GM12892 (cell line): ENCODE measurements at regions not wholly inside any gene's neighbourhood (a gene's known extent, or its start where the extent isn't known, plus 50 kb on each side); places are given as distances from the start of the nearest gene placed in this dataset.

Experiments
- DNase-seq: peaks from one replicate; pipeline ENCODE4 v3.0.0; 2011; ENCODE audit not compliant: insufficient read length
- FAIRE-seq: peaks from 2 replicates; lab custom pipeline; 2011; peaks lifted over from hg19 to GRCh38; lab: Jason Lieb, UNC
- POLR2A ChIP-seq: IDR thresholded peaks from 2 replicates; pipeline ENCODE4 v1.6.1; 2011; ENCODE audit warnings: low read depth, low read length, control low read depth
- POLR2AphosphoS5 ChIP-seq: IDR thresholded peaks from 2 replicates; pipeline ENCODE4 v1.6.1; 2011; ENCODE audit warnings: low read depth, low read length, control low read depth
- TAF1 ChIP-seq: IDR thresholded peaks from 2 replicates; pipeline ENCODE4 v1.6.1; 2011; ENCODE audit warnings: low read depth, mild to moderate bottlenecking, control low read depth, low read length, borderline replicate concordance

GRCh38 chrX:22629105-22629725, 356.5 kb downstream of the CBLL2 start:
- TF ChIP-seq POLR2AphosphoS5 (no peak), POLR2A (no peak), TAF1 (no peak)
- no peak for FAIRE-seq

GRCh38 chrX:22634083-22634482, 361.4 kb downstream of the CBLL2 start:
- FAIRE-seq (no peak), DNase-seq (no peak)
- TF ChIP-seq POLR2A (no peak), POLR2AphosphoS5 (no peak), TAF1 (no peak)

More at GRCh38 chrX:22629105-22629725, 356.5 kb downstream of the CBLL2 start:
- no peak for DNase-seq

GRCh38 chrX:22634751-22635150, 362.0 kb downstream of the CBLL2 start:
- TF ChIP-seq POLR2AphosphoS5 = no peak
- TF ChIP-seq TAF1 = no peak
- TF ChIP-seq POLR2A = no peak
- FAIRE-seq = no peak

GRCh38 chrX:22648281-22648680, 351.5 kb upstream of the DDX53 start:
- TF ChIP-seq TAF1 (no peak), POLR2A (no peak), POLR2AphosphoS5 (no peak)
- FAIRE-seq = no peak
- no peak for DNase-seq

More at GRCh38 chrX:22634751-22635150, 362.0 kb downstream of the CBLL2 start:
- DNase-seq = no peak

GRCh38 chrX:22650691-22651090, 349.1 kb upstream of the DDX53 start:
- DNase-seq = no peak
- TF ChIP-seq TAF1 = no peak
- FAIRE-seq = no peak

GRCh38 chrX:22652596-22652995, 347.2 kb upstream of the DDX53 start:
- FAIRE-seq (no peak), DNase-seq (no peak)
- TF ChIP-seq TAF1 (no peak), POLR2A (no peak), POLR2AphosphoS5 (no peak)

- DNase-seq (no peak), FAIRE-seq (no peak)
- TF ChIP-seq TAF1 (no peak), POLR2AphosphoS5 (no peak), POLR2A (no peak)
Measured at GRCh38 chrX:22660756-22661155, 339.0 kb upstream of the DDX53 start.

- FAIRE-seq (no peak), DNase-seq (no peak)
- TF ChIP-seq POLR2AphosphoS5 (no peak), TAF1 (no peak), POLR2A (no peak)
Measured at GRCh38 chrX:22662776-22663175, 337.0 kb upstream of the DDX53 start.

- no peak for FAIRE-seq
- DNase-seq = no peak
- TF ChIP-seq POLR2A (no peak), POLR2AphosphoS5 (no peak), TAF1 (no peak)
Measured at GRCh38 chrX:22664826-22665225, 334.9 kb upstream of the DDX53 start.

GRCh38 chrX:22665818-22666217, 333.9 kb upstream of the DDX53 start:
- DNase-seq = no peak
- no peak for FAIRE-seq
- TF ChIP-seq POLR2AphosphoS5 (no peak), TAF1 (no peak), POLR2A (no peak)

- FAIRE-seq = no peak
Measured at GRCh38 chrX:22666441-22666840, 333.3 kb upstream of the DDX53 start.

GRCh38 chrX:22674932-22675331, 324.8 kb upstream of the DDX53 start:
- FAIRE-seq (no peak), DNase-seq (no peak)
- no peak for TF ChIP-seq POLR2AphosphoS5
- no peak for TF ChIP-seq POLR2A
- no peak for TF ChIP-seq TAF1

More at GRCh38 chrX:22666441-22666840, 333.3 kb upstream of the DDX53 start:
- TF ChIP-seq POLR2A (no peak), POLR2AphosphoS5 (no peak), TAF1 (no peak)
- no peak for DNase-seq

- FAIRE-seq (no peak), DNase-seq (no peak)
- TF ChIP-seq POLR2AphosphoS5 (no peak), TAF1 (no peak), POLR2A (no peak)
Measured at GRCh38 chrX:22686138-22686541, 313.6 kb upstream of the DDX53 start.
